Neuronal stem cell (in vitro differentiated cells): ENCODE measurements at regions not wholly inside any gene's neighbourhood (a gene's known extent, or its start where the extent isn't known, plus 50 kb on each side); places are given as distances from the start of the nearest gene placed in this dataset.

Source experiments
- DNase-seq: peaks from one replicate; pipeline ENCODE4 v3.0.0-alpha.2; 2013; ENCODE audit warnings: low spot score
- H2AFZ ChIP-seq: one replicate; pipeline ENCODE4 v1.6.1; 2013; ENCODE audit warnings: mild to moderate bottlenecking, low read length, inconsistent platforms
- H2AK5ac ChIP-seq: 2 replicates; pipeline ENCODE4 v1.6.1; 2013; ENCODE audit warnings: low read depth, mild to moderate bottlenecking, inconsistent platforms, low read length, moderate library complexity, mixed read lengths
- H2BK120ac ChIP-seq: 2 replicates; pipeline ENCODE4 v1.6.1; 2013; ENCODE audit warnings: low read depth, mild to moderate bottlenecking, inconsistent platforms, low read length, moderate library complexity, mixed read lengths
- H2BK12ac ChIP-seq: one replicate; pipeline ENCODE4 v1.6.1; 2013; ENCODE audit warnings: low read length, inconsistent platforms
- H2BK15ac ChIP-seq: 2 replicates; pipeline ENCODE4 v1.6.1; 2013; ENCODE audit warnings: mild to moderate bottlenecking, low read length, inconsistent platforms, mixed read lengths
- H2BK5ac ChIP-seq: one replicate; pipeline ENCODE4 v1.6.1; 2013; ENCODE audit warnings: inconsistent platforms, mild to moderate bottlenecking, low read length, moderate library complexity
- H3K14ac ChIP-seq: one replicate; pipeline ENCODE4 v1.6.1; 2013; ENCODE audit warnings: low read length, inconsistent platforms
- H3K18ac ChIP-seq: 2 replicates; pipeline ENCODE4 v1.6.1; 2013; ENCODE audit warnings: low read length, inconsistent platforms
- H3K23ac ChIP-seq: 2 replicates; pipeline ENCODE4 v1.6.1; 2013; ENCODE audit warnings: low read depth, mild to moderate bottlenecking, mixed read lengths, low read length, inconsistent platforms; ENCODE audit not compliant: poor library complexity
- H3K27ac ChIP-seq: replicated peaks from 3 replicates; pipeline ENCODE4 v1.5.1; 2013; ENCODE audit warnings: low read length, inconsistent platforms
- H3K27me3 ChIP-seq, 3 experiments: 2 replicates each; pipeline ENCODE4 v1.6.1; 2013; ENCODE audit warnings: low read length in 3 of 3, mild to moderate bottlenecking in 2 of 3, inconsistent platforms in 1 of 3, low read depth in 1 of 3, mixed read lengths in 1 of 3, moderate library complexity in 1 of 3; ENCODE audit not compliant: control insufficient read depth in 3 of 3, insufficient read depth in 3 of 3
- H3K36me3 ChIP-seq, 2 donors: replicated peaks in 1 of 2; 2 replicates each; pipeline ENCODE4 v1.6.1; 2013; ENCODE audit warnings: low read length in 2 of 2; ENCODE audit not compliant: control insufficient read depth in 2 of 2, insufficient read depth in 2 of 2
- H3K4ac ChIP-seq: 2 replicates; pipeline ENCODE4 v1.6.1; 2013; ENCODE audit warnings: inconsistent platforms, mild to moderate bottlenecking, low read length, moderate library complexity
- H3K4me1 ChIP-seq, 2 donors: 1 replicate in 1 of 2; 2 replicates in 1 of 2; pipeline ENCODE4 v1.6.1; 2013; ENCODE audit warnings: low read length in 2 of 2, low read depth in 1 of 2; ENCODE audit not compliant: control insufficient read depth in 2 of 2, insufficient read depth in 1 of 2
- H3K4me2 ChIP-seq: one replicate; pipeline ENCODE4 v1.6.1; 2013; ENCODE audit warnings: mild to moderate bottlenecking, low read length, inconsistent platforms; ENCODE audit not compliant: insufficient read depth, poor library complexity, severe bottlenecking
- H3K4me3 ChIP-seq, 2 donors: 2 replicates each; pipeline ENCODE4 v1.5.1; 2013; ENCODE audit warnings: low read length in 2 of 2, mild to moderate bottlenecking in 2 of 2, inconsistent platforms in 1 of 2, moderate library complexity in 1 of 2
- H3K79me1 ChIP-seq: one replicate; pipeline ENCODE4 v1.6.1; 2013; ENCODE audit warnings: low read depth, mild to moderate bottlenecking, inconsistent platforms, low read length, moderate library complexity
- H3K9ac ChIP-seq: one replicate; pipeline ENCODE4 v1.6.1; 2013; ENCODE audit warnings: mild to moderate bottlenecking, low read depth, low read length, inconsistent platforms; ENCODE audit not compliant: poor library complexity
- H3K9me3 ChIP-seq, 2 donors: replicated peaks in 1 of 2; 2 replicates each; pipeline versions ENCODE3 to v1.6.1; 2013; ENCODE audit warnings: low read length in 2 of 2, mild to moderate bottlenecking in 2 of 2, inconsistent platforms in 1 of 2, low read depth in 1 of 2, mixed read lengths in 1 of 2, moderate library complexity in 1 of 2; ENCODE audit not compliant: control insufficient read depth in 2 of 2, insufficient read depth in 1 of 2
- H4K8ac ChIP-seq: one replicate; pipeline ENCODE4 v1.6.1; 2013; ENCODE audit warnings: low read depth, mild to moderate bottlenecking, inconsistent platforms, low read length, moderate library complexity
- H4K91ac ChIP-seq: one replicate; pipeline ENCODE4 v1.6.1; 2013; ENCODE audit warnings: low read length, low read depth, mild to moderate bottlenecking, inconsistent platforms; ENCODE audit not compliant: poor library complexity
- WGBS, 2 donors: extraction: QIAGEN DNeasy Blood & Tissue Kit; methylation state at CpG; one replicate each; pipeline ENCODE4 v1.1.7; 2013; ENCODE audit warnings: missing lambda C conversion rate in 2 of 2, mixed read lengths in 1 of 2; ENCODE audit not compliant: insufficient read length in 2 of 2, insufficient replicate concordance in 1 of 2; ENCODE audit errors: extremely low coverage in 2 of 2; 5-methylcytosine and 5-hydroxymethylcytosine counted together

DNA sequence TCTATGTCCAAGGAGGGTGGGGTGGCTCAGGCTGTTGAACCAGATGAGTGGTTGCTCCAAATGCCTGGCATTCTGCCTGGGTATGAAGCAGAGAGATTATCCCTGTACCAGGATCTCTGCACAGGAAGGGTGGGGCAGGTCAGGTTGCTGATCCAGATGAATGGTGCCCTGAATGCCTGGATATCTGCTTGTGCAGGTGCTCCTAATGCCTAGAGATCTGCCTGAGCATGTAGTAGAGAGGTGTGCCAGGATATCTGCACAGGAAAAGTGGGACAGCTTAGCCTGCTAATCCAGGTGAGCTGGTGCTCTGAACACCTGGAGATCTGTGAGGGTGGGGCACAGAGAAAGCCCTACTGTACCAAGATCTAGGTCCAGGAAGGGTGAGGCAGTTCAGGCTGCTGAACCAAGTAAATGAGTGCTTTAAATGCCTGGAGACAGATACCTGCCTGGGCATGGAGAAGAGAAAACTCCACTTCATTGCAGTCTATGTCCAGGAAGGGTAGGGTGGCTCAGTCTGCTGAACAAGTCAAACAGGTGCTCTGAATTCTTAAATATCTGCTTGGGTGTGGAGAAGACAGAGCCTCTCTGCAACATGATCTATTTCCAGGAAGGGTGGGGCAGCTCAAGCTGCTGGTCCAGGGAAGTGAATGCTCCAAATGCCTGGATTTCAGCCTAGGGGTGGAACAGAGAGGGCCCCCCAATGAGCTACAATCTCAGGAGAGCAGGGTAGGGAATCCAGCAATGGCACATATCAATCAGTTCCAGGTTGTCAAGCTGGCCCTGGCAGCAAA lies 189.4 kb upstream of the DMRTA1 start:
- Histone ChIP-seq H2BK120ac (no peak overlapping the region), H2BK15ac (no peak overlapping the region), H2AFZ (no peak overlapping the region), H3K79me1 (no peaks in the 10 kb centered on the region), H3K14ac (no peak overlapping the region), H3K9ac (no peak overlapping the region), H3K23ac (no peak overlapping the region), H3K4me2 (no peak overlapping the region), H3K4ac (no peak overlapping the region), H3K18ac (no peak overlapping the region), H4K8ac (no peak overlapping the region), H3K4me1 (no peaks in the 10 kb centered on the region), H3K9me3 (peaks cover 0 to 2% of the 10 kb centered on the region in 2 donors), H2BK5ac (no peak overlapping the region), H3K27me3 (no peaks in the 10 kb centered on the region), H3K27ac (no peak overlapping the region), H2AK5ac (no peak overlapping the region), H3K4me3 (no peak overlapping the region), H4K91ac (no peak overlapping the region), H3K36me3 (no peaks in the 10 kb centered on the region), H2BK12ac (no peak overlapping the region)
- no peak for DNase-seq

- no peak overlapping the region for H3K27ac ChIP-seq
- no peak overlapping the region for H3K14ac ChIP-seq
- no peak overlapping the region for H2AK5ac ChIP-seq
- H2BK5ac ChIP-seq = no peak overlapping the region
- H3K9ac ChIP-seq = no peak overlapping the region
- H3K9me3 ChIP-seq = no peaks in the 10 kb centered on the region
- H3K4me3 ChIP-seq = no peak overlapping the region
- H2BK12ac ChIP-seq = no peak overlapping the region
- H2AFZ ChIP-seq = no peak overlapping the region
- H3K18ac ChIP-seq = no peak overlapping the region
- H4K8ac ChIP-seq = no peak overlapping the region
- H3K4ac ChIP-seq = no peak overlapping the region
- H3K36me3 ChIP-seq = no peaks in the 10 kb centered on the region
- H3K4me1 ChIP-seq = no peaks in the 10 kb centered on the region
- no peak overlapping the region for H3K4me2 ChIP-seq
- H3K27me3 ChIP-seq = no peaks in the 10 kb centered on the region
- H2BK15ac ChIP-seq = no peak overlapping the region
- no peak overlapping the region for H4K91ac ChIP-seq
- DNase-seq = no peak
- no peaks in the 10 kb centered on the region for H3K79me1 ChIP-seq
- H2BK120ac ChIP-seq = no peak overlapping the region
- H3K23ac ChIP-seq = no peak overlapping the region
Measured at GRCh38 chr9:22265038-22265437, 181.6 kb upstream of the DMRTA1 start.

DNA sequence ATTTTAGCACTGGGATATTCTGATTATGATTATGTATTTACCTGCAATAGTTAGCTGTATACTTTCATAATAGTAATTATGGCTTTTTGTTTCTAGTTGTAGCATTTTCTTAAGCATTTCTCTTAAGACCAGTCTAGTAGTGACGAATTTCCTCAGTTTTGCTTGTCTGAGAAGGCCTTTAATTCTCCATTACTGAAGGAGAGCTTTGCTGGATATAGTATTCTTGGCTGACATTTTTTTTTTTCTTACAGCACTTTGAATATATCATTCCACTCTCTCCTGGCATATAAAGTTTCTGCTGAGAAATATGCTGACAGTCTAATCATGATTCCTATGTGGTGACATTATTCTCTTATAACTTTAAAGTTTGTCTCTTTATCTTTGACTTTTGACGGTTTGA lies 181.1 kb upstream of the DMRTA1 start:
- H2BK15ac ChIP-seq = no peak overlapping the region
- no peak overlapping the region for H3K4ac ChIP-seq
- DNase-seq = no peak
- H2BK5ac ChIP-seq = no peak overlapping the region
- H3K23ac ChIP-seq = no peak overlapping the region
- no peaks in the 10 kb centered on the region for H3K79me1 ChIP-seq
- no peak overlapping the region for H2BK12ac ChIP-seq
- no peak overlapping the region for H3K18ac ChIP-seq
- H3K4me1 ChIP-seq = no peaks in the 10 kb centered on the region
- H3K4me3 ChIP-seq = no peak overlapping the region
- no CpG with 5 or more reads among the region's 2 CpGs for WGBS, 2 donors
- H3K4me2 ChIP-seq = no peak overlapping the region
- no peak overlapping the region for H3K14ac ChIP-seq
- no peak overlapping the region for H3K9ac ChIP-seq
- H2BK120ac ChIP-seq = no peak overlapping the region
- H2AFZ ChIP-seq = no peak overlapping the region
- H4K91ac ChIP-seq = no peak overlapping the region
- H3K36me3 ChIP-seq = no peaks in the 10 kb centered on the region
- no peak overlapping the region for H2AK5ac ChIP-seq
- no peaks in the 10 kb centered on the region for H3K9me3 ChIP-seq
- no peaks in the 10 kb centered on the region for H3K27me3 ChIP-seq
- no peak overlapping the region for H3K27ac ChIP-seq
- no peak overlapping the region for H4K8ac ChIP-seq

DNA sequence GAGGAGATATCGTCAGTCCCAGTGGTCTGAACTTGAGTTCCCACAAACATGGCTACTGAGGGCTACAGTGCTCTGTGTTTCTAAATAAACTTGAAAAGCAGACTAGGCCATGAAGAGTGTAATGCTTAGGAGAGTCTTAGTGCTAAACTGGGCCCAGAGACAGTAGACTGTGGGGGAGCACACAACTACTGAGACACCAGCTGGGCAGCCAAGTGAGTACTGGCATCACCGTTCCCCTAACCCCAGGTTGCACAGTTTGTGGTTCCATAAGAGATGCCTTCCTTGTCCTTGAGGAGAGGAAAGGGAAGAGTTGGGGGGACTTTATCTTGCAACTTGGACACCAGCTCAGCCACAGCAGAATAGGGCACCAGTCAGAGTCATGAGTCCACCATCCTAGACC lies 172.1 kb upstream of the DMRTA1 start:
- Histone ChIP-seq H3K9me3 (peaks cover 0 to 2% of the 10 kb centered on the region in 2 donors), H3K27ac (no peak overlapping the region), H4K8ac (no peak overlapping the region), H3K4ac (no peak overlapping the region), H2BK12ac (no peak overlapping the region), H3K4me2 (no peak overlapping the region), H3K4me3 (no peak overlapping the region), H4K91ac (no peak overlapping the region), H3K14ac (no peak overlapping the region), H2BK15ac (no peak overlapping the region), H3K4me1 (no peaks in the 10 kb centered on the region), H3K79me1 (no peaks in the 10 kb centered on the region), H2AK5ac (no peak overlapping the region), H3K27me3 (no peaks in the 10 kb centered on the region), H2AFZ (no peak overlapping the region), H3K36me3 (no peaks in the 10 kb centered on the region), H3K9ac (no peak overlapping the region), H2BK5ac (no peak overlapping the region), H2BK120ac (no peak overlapping the region), H3K23ac (no peak overlapping the region), H3K18ac (no peak overlapping the region)
- no CpG with 5 or more reads among the region's 2 CpGs for WGBS, 2 donors
- no peak for DNase-seq
